ENCODE measurements at regions not wholly inside any gene's neighbourhood (a gene's known extent, or its start where the extent isn't known, plus 50 kb on each side); places are given as distances from the start of the nearest gene placed in this dataset.

GRCh38 chr10:124224331-124225028 is 131.1 kb upstream of the CHST15 start:
- Histone ChIP-seq H3K36me3 (ENCODE audit: insufficient read depth) (no peaks in the 10 kb centered on the region), H3K79me2 (replicated peaks; ENCODE audit: insufficient read depth) (no peaks in the 10 kb centered on the region), H3K27ac (ENCODE audit: low read depth) (no peak overlapping the region), H3K4me3 (no peak overlapping the region), H2AFZ (no peak overlapping the region), H3K4me2 (no peak overlapping the region), H3K27me3 (ENCODE audit: insufficient read depth) (no peaks in the 10 kb centered on the region), H3F3A (replicated peaks; ENCODE audit: low read depth) (0 out of 2 replicates have a peak, but pooled peaks cover 3% of the 10 kb centered on the region), H3K4me1 (ENCODE audit: insufficient read depth) (peaks cover 13% of the 10 kb centered on the region), H3K9me2 (ENCODE audit: insufficient read depth) (0 out of 2 replicates have a peak, but pooled peaks cover 3% of the 10 kb centered on the region), H4K20me1 (replicated peaks; ENCODE audit: insufficient read depth) (no peaks in the 10 kb centered on the region)
- Mint-ChIP-seq H3K36me3 (ENCODE audit: low read depth) (peaks cover 5% of the 10 kb centered on the region; the same call in 1 of the 3 replicates), H3K9me3 (peaks cover 35% of the 10 kb centered on the region), H3K27me3 (ENCODE audit: insufficient read depth, low read depth, poor library complexity) (peaks cover 15% of the 10 kb centered on the region), H3K27ac (no peak overlapping the region; the same call in 1 of the 2 replicates), H3K4me3 (no peak overlapping the region), H3K4me1 (peaks cover 14% of the 10 kb centered on the region)
- DNase-seq (ENCODE audit: low spot score) (no peak), ATAC-seq (no peak)
- TF ChIP-seq STAT1 (IDR thresholded peaks at IDR 0.05; ENCODE audit: unreplicated experiment) (no peak), EZH2phosphoT487 (IDR thresholded peaks at IDR 0.05; ENCODE audit: unreplicated experiment) (no peak), POLR2AphosphoS5 (IDR thresholded peaks at IDR 0.05; ENCODE audit: low read depth) (no peak), NANOG (IDR thresholded peaks at IDR 0.05; ENCODE audit: borderline replicate concordance) (no peak), ZNF331 (CRISPR knock-in tag; IDR thresholded peaks at IDR 0.05; ENCODE audit: low read depth) (no peak), CREB1 (CRISPR knock-in tag; IDR thresholded peaks at IDR 0.05; ENCODE audit: low read depth) (no peak), JUNB (IDR thresholded peaks at IDR 0.05; ENCODE audit: unreplicated experiment) (no peak), EZH2 (IDR thresholded peaks at IDR 0.05; ENCODE audit: low read depth, unreplicated experiment) (no peak), ZNF114 (CRISPR knock-in tag; IDR thresholded peaks at IDR 0.05) (no peak)
- TF ChIP-seq, protein P1, sequence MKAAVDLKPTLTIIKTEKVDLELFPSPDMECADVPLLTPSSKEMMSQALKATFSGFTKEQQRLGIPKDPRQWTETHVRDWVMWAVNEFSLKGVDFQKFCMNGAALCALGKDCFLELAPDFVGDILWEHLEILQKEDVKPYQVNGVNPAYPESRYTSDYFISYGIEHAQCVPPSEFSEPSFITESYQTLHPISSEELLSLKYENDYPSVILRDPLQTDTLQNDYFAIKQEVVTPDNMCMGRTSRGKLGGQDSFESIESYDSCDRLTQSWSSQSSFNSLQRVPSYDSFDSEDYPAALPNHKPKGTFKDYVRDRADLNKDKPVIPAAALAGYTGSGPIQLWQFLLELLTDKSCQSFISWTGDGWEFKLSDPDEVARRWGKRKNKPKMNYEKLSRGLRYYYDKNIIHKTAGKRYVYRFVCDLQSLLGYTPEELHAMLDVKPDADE (IDR thresholded peaks at IDR 0.05), result no peak
- TF ChIP-seq, protein P2, sequence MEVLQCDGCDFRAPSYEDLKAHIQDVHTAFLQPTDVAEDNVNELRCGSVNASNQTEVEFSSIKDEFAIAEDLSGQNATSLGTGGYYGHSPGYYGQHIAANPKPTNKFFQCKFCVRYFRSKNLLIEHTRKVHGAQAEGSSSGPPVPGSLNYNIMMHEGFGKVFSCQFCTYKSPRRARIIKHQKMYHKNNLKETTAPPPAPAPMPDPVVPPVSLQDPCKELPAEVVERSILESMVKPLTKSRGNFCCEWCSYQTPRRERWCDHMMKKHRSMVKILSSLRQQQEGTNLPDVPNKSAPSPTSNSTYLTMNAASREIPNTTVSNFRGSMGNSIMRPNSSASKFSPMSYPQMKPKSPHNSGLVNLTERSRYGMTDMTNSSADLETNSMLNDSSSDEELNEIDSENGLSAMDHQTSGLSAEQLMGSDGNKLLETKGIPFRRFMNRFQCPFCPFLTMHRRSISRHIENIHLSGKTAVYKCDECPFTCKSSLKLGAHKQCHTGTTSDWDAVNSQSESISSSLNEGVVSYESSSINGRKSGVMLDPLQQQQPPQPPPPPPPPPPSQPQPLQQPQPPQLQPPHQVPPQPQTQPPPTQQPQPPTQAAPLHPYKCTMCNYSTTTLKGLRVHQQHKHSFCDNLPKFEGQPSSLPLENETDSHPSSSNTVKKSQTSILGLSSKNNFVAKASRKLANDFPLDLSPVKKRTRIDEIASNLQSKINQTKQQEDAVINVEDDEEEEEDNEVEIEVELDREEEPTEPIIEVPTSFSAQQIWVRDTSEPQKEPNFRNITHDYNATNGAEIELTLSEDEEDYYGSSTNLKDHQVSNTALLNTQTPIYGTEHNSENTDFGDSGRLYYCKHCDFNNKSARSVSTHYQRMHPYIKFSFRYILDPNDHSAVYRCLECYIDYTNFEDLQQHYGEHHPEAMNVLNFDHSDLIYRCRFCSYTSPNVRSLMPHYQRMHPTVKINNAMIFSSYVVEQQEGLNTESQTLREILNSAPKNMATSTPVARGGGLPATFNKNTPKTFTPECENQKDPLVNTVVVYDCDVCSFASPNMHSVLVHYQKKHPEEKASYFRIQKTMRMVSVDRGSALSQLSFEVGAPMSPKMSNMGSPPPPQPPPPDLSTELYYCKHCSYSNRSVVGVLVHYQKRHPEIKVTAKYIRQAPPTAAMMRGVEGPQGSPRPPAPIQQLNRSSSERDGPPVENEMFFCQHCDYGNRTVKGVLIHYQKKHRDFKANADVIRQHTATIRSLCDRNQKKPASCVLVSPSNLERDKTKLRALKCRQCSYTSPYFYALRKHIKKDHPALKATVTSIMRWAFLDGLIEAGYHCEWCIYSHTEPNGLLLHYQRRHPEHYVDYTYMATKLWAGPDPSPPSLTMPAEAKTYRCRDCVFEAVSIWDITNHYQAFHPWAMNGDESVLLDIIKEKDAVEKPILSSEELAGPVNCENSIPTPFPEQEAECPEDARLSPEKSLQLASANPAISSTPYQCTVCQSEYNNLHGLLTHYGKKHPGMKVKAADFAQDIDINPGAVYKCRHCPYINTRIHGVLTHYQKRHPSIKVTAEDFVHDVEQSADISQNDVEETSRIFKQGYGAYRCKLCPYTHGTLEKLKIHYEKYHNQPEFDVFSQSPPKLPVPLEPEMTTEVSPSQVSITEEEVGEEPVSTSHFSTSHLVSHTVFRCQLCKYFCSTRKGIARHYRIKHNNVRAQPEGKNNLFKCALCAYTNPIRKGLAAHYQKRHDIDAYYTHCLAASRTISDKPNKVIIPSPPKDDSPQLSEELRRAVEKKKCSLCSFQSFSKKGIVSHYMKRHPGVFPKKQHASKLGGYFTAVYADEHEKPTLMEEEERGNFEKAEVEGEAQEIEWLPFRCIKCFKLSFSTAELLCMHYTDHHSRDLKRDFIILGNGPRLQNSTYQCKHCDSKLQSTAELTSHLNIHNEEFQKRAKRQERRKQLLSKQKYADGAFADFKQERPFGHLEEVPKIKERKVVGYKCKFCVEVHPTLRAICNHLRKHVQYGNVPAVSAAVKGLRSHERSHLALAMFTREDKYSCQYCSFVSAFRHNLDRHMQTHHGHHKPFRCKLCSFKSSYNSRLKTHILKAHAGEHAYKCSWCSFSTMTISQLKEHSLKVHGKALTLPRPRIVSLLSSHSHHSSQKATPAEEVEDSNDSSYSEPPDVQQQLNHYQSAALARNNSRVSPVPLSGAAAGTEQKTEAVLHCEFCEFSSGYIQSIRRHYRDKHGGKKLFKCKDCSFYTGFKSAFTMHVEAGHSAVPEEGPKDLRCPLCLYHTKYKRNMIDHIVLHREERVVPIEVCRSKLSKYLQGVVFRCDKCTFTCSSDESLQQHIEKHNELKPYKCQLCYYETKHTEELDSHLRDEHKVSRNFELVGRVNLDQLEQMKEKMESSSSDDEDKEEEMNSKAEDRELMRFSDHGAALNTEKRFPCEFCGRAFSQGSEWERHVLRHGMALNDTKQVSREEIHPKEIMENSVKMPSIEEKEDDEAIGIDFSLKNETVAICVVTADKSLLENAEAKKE (CRISPR knock-in tag; IDR thresholded peaks at IDR 0.05), result no peak
- TF ChIP-seq, protein P3, sequence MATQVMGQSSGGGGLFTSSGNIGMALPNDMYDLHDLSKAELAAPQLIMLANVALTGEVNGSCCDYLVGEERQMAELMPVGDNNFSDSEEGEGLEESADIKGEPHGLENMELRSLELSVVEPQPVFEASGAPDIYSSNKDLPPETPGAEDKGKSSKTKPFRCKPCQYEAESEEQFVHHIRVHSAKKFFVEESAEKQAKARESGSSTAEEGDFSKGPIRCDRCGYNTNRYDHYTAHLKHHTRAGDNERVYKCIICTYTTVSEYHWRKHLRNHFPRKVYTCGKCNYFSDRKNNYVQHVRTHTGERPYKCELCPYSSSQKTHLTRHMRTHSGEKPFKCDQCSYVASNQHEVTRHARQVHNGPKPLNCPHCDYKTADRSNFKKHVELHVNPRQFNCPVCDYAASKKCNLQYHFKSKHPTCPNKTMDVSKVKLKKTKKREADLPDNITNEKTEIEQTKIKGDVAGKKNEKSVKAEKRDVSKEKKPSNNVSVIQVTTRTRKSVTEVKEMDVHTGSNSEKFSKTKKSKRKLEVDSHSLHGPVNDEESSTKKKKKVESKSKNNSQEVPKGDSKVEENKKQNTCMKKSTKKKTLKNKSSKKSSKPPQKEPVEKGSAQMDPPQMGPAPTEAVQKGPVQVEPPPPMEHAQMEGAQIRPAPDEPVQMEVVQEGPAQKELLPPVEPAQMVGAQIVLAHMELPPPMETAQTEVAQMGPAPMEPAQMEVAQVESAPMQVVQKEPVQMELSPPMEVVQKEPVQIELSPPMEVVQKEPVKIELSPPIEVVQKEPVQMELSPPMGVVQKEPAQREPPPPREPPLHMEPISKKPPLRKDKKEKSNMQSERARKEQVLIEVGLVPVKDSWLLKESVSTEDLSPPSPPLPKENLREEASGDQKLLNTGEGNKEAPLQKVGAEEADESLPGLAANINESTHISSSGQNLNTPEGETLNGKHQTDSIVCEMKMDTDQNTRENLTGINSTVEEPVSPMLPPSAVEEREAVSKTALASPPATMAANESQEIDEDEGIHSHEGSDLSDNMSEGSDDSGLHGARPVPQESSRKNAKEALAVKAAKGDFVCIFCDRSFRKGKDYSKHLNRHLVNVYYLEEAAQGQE (IDR thresholded peaks at IDR 0.05; ENCODE audit: unreplicated experiment), result no peak
